ENCODE measurements at regions not wholly inside any gene's neighbourhood (a gene's known extent, or its start where the extent isn't known, plus 50 kb on each side); places are given as distances from the start of the nearest gene placed in this dataset.

GRCh38 chrX:39616098-39616729 is 481.5 kb downstream of the BCOR start:
- no peak for DNase-seq

GRCh38 chrX:39616731-39617130 is 481.0 kb downstream of the BCOR start:
- no peak for DNase-seq

GRCh38 chrX:39618178-39618577 is 479.6 kb downstream of the BCOR start:
- no peak for DNase-seq

GRCh38 chrX:39619182-39620009 is 478.4 kb downstream of the BCOR start:
- no peak for DNase-seq

- DNase-seq, result no peak
Observed at GRCh38 chrX:39624166-39624565, 473.6 kb downstream of the BCOR start.

GRCh38 chrX:39625810-39626209 is 471.9 kb downstream of the BCOR start:
- DNase-seq, result no peak

- no peak for DNase-seq
Observed at GRCh38 chrX:39626749-39627148, 471.0 kb downstream of the BCOR start.

GRCh38 chrX:39627257-39627656 is 470.5 kb downstream of the BCOR start:
- DNase-seq, result no peak

GRCh38 chrX:39629001-39629400 is 468.8 kb downstream of the BCOR start:
- DNase-seq, result no peak

GRCh38 chrX:39630344-39630743 is 467.4 kb downstream of the BCOR start:
- no peak for DNase-seq

GRCh38 chrX:39631276-39632229 is 466.2 kb downstream of the BCOR start:
- no peak for DNase-seq

- no peak for DNase-seq
Observed at GRCh38 chrX:39633293-39633692, 464.5 kb downstream of the BCOR start.

- no peak for DNase-seq
Observed at GRCh38 chrX:39636481-39636880, 461.3 kb downstream of the BCOR start.

- DNase-seq, result no peak
Observed at GRCh38 chrX:39638526-39638925, 459.2 kb downstream of the BCOR start.

- DNase-seq, result no peak
Observed at GRCh38 chrX:39639871-39640270, 457.9 kb downstream of the BCOR start.

- no peak for DNase-seq
Observed at GRCh38 chrX:39640866-39641265, 456.9 kb downstream of the BCOR start.

GRCh38 chrX:39642071-39642470 is 455.7 kb downstream of the BCOR start:
- no peak for DNase-seq

- DNase-seq, result no peak
Observed at GRCh38 chrX:39643550-39643949, 454.2 kb downstream of the BCOR start.

GRCh38 chrX:39645178-39645895 is 452.4 kb downstream of the BCOR start:
- DNase-seq, result no peak

GRCh38 chrX:39648548-39649254 is 449.1 kb downstream of the BCOR start:
- no peak for DNase-seq

GRCh38 chrX:39650768-39651347 is 446.9 kb downstream of the BCOR start:
- no peak for DNase-seq

GRCh38 chrX:39652336-39652735 is 445.4 kb downstream of the BCOR start:
- DNase-seq, result no peak
